ENCODE measurements at regions not wholly inside any gene's neighbourhood (a gene's known extent, or its start where the extent isn't known, plus 50 kb on each side); places are given as distances from the start of the nearest gene placed in this dataset.

DNA sequence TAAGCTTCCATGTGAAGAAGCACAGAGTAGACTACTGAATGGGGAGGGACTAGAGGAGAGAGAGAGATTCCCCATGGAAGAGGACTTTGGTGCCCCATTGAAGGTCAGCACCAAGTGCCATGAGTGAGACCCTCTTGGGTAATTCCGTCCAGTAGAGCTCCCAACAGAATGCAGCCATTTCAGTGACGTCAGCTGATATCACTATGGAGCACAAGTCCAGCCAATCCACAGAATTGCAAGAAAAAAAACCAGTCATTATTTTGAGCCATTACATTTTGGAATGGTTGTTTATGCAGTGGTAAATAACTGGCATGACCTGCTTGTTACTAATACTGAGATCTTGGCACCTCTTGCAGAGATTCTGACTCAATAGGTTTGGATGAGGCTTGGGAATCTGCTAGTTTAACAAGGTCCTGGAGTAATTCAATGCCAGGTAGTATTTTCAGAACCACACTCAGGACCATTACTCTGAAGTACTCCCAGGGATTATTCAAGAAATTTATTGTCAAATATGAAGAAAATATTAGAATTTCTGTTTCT lies 52.6 kb upstream of the SP8 start:
- no peaks in the 10 kb centered on the region for H3K27me3 ChIP-seq (replicated peaks in 1 of 2; ENCODE audit: control insufficient read depth in 2 of 2, insufficient read depth in 2 of 2, low read length in 1 of 2)
- H3K9me3 ChIP-seq (replicated peaks; ENCODE audit: control insufficient read depth, insufficient read depth, low read length), result no peaks in the 10 kb centered on the region
- no peak overlapping the region for H3K27ac ChIP-seq (ENCODE audit: control insufficient read depth, insufficient read depth)
- CTCF ChIA-PET, result no interaction called here
- in situ Hi-C loops (cut with MboI) (no loop called here), intact Hi-C loops (cut with micrococcal nuclease; ENCODE audit: unreplicated experiment) (no loop called here)
- H2AFZ ChIP-seq (ENCODE audit: control insufficient read depth, low read depth, low read length), result no peak overlapping the region
- RAD21 ChIA-PET (ENCODE audit: unreplicated experiment), result no interaction called here
- no peak for TF ChIP-seq WRNIP1 (IDR thresholded peaks at IDR 0.05; ENCODE audit: borderline replicate concordance, low read depth, low read length)
- no peak for TF ChIP-seq TCF12 (IDR thresholded peaks at IDR 0.05; ENCODE audit: low read depth, low read length)
- TF ChIP-seq RBBP5 (conservative IDR thresholded peaks at IDR 0.05), result no peak
- TF ChIP-seq FOXK2 (IDR thresholded peaks at IDR 0.05), result no peak
- TF ChIP-seq, protein P1, sequence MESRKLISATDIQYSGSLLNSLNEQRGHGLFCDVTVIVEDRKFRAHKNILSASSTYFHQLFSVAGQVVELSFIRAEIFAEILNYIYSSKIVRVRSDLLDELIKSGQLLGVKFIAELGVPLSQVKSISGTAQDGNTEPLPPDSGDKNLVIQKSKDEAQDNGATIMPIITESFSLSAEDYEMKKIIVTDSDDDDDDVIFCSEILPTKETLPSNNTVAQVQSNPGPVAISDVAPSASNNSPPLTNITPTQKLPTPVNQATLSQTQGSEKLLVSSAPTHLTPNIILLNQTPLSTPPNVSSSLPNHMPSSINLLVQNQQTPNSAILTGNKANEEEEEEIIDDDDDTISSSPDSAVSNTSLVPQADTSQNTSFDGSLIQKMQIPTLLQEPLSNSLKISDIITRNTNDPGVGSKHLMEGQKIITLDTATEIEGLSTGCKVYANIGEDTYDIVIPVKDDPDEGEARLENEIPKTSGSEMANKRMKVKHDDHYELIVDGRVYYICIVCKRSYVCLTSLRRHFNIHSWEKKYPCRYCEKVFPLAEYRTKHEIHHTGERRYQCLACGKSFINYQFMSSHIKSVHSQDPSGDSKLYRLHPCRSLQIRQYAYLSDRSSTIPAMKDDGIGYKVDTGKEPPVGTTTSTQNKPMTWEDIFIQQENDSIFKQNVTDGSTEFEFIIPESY (IDR thresholded peaks at IDR 0.05), result no peak
- TF ChIP-seq, protein P2, sequence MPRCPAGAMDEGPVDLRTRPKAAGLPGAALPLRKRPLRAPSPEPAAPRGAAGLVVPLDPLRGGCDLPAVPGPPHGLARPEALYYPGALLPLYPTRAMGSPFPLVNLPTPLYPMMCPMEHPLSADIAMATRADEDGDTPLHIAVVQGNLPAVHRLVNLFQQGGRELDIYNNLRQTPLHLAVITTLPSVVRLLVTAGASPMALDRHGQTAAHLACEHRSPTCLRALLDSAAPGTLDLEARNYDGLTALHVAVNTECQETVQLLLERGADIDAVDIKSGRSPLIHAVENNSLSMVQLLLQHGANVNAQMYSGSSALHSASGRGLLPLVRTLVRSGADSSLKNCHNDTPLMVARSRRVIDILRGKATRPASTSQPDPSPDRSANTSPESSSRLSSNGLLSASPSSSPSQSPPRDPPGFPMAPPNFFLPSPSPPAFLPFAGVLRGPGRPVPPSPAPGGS (IDR thresholded peaks at IDR 0.05; ENCODE audit: borderline replicate concordance, insufficient read depth, low read depth, low read length, poor library complexity, severe bottlenecking), result no peak
- TF ChIP-seq, protein P3, sequence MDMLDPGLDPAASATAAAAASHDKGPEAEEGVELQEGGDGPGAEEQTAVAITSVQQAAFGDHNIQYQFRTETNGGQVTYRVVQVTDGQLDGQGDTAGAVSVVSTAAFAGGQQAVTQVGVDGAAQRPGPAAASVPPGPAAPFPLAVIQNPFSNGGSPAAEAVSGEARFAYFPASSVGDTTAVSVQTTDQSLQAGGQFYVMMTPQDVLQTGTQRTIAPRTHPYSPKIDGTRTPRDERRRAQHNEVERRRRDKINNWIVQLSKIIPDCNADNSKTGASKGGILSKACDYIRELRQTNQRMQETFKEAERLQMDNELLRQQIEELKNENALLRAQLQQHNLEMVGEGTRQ (IDR thresholded peaks at IDR 0.05; ENCODE audit: borderline replicate concordance, low read depth, low read length), result no peak
- TF ChIP-seq ZNF207 (IDR thresholded peaks at IDR 0.05; ENCODE audit: borderline replicate concordance), result no peak
- SMC1A ChIA-PET (ENCODE audit: uncharacterized antibody, unreplicated experiment), result no interaction called here
- H3K36me3 ChIP-seq (ENCODE audit: control insufficient read depth in 2 of 2, insufficient read depth in 2 of 2, low read length in 1 of 2), result no peaks in the 10 kb centered on the region
- no peaks in the 10 kb centered on the region for H4K20me1 ChIP-seq (ENCODE audit: control insufficient read depth, insufficient read depth)
- no peak for ATAC-seq
- FAIRE-seq, result no peak
- no peak overlapping the region for H3K9ac ChIP-seq (ENCODE audit: control insufficient read depth, insufficient read depth, low read length)
- no peak overlapping the region for H3K4me3 ChIP-seq
- no peak overlapping the region for H3K4me2 ChIP-seq (ENCODE audit: control insufficient read depth, insufficient read depth)
- BruUV-seq (replicated peaks), result no TSS peak
- 0% methylated on average over 2 of the region's 2 CpGs for WGBS (ENCODE audit: insufficient coverage, insufficient replicate concordance, low lambda C conversion rate, missing lambda C conversion rate)
- H3K79me2 ChIP-seq (ENCODE audit: control insufficient read depth, insufficient read depth, low read length), result no peaks in the 10 kb centered on the region
- H3K4me1 ChIP-seq (ENCODE audit: control insufficient read depth, insufficient read depth, low read length), result no peaks in the 10 kb centered on the region
- DNase-seq (ENCODE audit: low read depth, low spot score), result no peak
- POLR2A ChIA-PET, result interaction anchor here (0.6 kb wide), 1 partner anchor 877 kb away, joined by 3 read pairs; no protein-coding TSS in a partner anchor
